GM21367 (cell line): ENCODE measurements at regions not wholly inside any gene's neighbourhood (a gene's known extent, or its start where the extent isn't known, plus 50 kb on each side); places are given as distances from the start of the nearest gene placed in this dataset.
"Not testable (repeated sequence)": the region's sequence is repeated elsewhere in the genome, so short reads cannot be mapped to it uniquely, and the experiment has no call there.

ENCODE experiments used
- ATAC-seq: cut with Tn5 transposase; IDR thresholded peaks from one replicate; pipeline ENCODE4 v1.9.1; 2021; ENCODE audit not compliant: unreplicated experiment

DNA sequence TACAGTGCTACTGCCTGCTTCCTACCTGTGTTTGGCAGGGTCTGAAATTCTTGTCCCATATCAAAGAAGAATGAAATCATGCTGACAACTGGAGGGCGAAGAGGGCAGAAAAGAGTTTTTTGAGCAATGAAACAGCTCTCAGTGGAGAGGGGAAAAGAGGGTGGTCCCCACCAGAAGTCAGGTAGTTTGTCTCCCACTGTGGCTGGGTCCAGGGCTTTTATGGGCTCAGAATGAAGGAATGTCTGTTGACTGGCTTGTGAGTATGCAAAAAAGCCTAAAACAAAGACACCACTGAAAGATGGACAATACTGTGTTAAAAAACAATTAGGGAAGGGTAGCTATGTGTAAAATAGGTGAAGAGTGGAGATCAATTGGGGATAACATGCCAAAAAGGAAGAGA is 115.0 kb downstream of the ADAM29 start:
- no peak for ATAC-seq

DNA sequence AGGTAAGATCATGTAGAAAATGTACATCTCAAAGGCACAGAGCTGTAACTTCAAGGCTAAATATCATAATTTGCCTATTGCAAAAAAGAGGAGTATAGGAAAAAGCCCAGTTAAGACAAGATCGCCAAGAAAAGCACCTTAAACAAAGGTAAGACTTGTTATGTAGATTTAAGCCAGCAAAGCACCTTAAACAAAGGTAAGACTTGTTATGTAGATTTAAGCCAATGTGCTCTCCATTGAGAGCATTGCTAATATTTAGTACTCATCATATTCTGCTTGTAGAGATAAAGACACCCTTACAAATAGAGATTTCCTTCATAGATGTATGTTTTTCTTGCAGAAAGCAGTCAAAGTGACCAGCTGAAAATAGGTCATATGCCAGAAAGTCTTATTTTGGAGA is 115.8 kb downstream of the ADAM29 start:
- no peak for ATAC-seq

DNA sequence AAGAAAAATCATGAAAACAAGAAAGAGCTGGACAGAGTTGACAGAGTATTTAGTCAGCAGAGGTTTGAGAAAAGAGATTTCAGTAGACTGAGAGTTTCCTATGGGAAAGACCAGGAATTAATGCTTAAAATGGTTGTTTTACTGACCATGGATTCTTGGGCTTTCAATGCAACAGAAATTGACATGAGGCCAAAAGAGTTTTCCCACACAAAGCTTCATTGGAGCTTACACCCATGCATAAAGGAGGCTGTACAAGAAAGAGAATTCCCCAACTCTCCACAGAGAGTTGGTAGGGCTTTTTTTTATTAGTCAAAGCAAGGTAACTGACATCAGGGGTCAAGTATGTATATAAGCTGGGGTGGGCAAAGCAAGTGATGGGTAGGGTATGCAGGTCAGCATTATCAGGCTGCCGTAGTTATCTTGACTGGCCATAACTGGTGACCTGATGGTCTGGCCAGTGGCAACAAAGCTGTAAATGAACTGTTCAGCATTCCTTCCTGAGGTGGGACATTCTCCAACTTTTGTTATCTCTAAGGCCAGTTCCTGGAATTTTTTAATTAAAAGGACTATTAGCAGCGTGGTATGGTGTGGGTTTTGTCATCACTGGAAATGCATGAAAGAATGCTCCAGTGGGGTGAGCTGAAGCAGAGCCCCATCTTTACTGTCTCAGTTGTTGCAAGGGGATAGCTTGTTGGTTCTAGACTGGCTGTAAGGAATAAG is 117.0 kb downstream of the ADAM29 start:
- no peak for ATAC-seq

- no peak for ATAC-seq
Measured at GRCh38 chr4:175035905-175036304, 117.7 kb downstream of the ADAM29 start.

- no peak for ATAC-seq
Measured at GRCh38 chr4:175048111-175048784, 130.1 kb downstream of the ADAM29 start.

DNA sequence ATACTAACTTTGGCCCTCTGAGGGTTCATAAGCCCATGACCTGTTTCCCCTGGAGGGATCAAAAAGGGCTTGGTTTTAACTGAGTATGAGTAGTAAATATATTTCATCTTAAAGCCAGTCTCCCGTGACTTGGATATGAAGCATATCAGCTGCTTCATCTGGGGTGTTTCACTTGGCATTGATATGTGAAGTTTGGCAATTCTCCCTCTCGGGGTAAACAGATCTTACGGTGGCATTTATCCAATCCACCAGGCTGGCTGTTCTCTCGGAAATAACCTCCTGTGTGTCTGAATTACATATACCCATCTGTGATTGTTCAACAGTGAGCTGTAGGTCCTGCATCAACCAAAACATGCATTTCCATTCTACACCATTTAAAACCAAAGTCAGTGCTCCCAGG is 130.7 kb downstream of the ADAM29 start:
- ATAC-seq: no peak

DNA sequence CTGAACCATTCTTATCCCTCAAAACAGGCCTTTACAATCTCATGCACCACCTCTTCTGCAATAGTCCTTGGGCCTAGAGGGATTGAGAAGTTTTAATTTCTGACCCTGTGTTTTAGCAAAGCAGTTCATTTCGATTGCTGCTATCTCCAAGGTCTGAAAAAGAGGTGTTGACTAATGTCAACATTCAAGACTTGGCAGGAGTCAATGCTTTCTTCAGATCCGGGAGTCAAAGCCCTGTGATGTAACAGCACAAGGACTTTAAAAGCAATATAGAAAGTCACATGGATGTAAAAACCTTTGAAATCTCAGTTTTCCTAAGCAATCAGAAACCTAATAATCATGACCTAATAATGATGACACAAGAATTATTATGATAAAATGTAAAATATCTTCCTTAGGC is 133.8 kb downstream of the ADAM29 start:
- ATAC-seq: no peak

DNA sequence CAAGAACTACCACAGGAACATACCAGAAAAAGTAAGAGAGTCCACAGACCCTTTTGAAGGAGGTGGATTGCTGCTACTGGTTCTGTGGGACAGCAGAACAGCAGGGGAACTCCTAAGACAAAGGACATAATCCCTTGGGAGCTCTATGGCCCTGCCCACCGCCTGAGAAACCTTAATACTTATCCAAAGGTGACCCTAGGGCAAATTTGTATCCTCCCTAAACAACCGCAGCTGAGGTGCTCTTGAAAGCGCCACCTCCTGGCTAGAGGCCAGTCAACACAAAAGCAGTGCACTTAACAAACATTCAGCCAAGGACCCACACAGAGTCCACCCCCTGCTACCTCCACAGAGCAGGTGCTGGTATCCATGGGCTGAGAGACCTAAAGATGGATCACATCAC is 136.8 kb downstream of the ADAM29 start:
- ATAC-seq: no peak

GRCh38 chr4:175062183-175062592 is 144.0 kb downstream of the ADAM29 start:
- ATAC-seq: no peak

DNA sequence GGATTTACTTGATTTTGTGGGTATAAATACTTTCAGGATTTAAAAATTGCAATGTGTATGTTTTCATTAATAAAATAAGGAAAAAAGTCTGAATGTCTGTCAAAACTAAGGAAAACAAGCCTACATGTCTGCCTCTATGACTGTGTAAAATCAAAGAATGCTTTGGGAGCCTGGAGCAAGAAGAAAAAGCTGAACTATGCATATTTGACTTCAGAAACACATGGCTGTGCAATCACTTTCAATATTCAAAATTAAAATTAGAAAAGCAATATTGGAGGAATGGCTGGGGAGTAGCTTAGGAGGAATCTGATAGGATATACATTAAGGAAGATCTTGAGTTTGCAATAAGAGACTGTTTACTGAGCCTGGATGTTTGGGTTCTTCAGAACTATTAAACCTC is 147.1 kb downstream of the ADAM29 start:
- no peak for ATAC-seq

- no peak for ATAC-seq
Measured at GRCh38 chr4:175066923-175067627, 148.9 kb downstream of the ADAM29 start.

GRCh38 chr4:175068266-175068665 is 150.1 kb downstream of the ADAM29 start:
- no peak for ATAC-seq

GRCh38 chr4:175070444-175070843 is 152.3 kb downstream of the ADAM29 start:
- no peak for ATAC-seq

DNA sequence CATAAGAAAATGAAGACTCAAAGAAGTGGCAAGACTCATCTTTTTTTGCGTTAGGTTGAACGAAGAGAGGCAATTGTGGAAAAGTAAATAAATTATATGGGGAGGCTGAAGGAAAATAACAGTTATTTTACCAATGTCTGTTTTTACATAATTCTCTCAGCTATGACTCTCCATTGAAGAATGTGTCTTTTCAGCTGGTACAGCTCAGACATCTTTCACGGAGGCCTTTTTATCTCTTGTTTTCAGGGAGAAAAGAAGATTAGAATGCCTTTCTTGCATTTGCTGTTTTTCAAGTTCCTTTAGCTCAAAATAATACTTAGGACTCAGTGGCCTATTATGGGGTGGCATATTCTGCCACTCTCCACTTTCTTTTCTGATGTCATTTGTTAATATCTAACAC is 153.0 kb downstream of the ADAM29 start:
- ATAC-seq: no peak

GRCh38 chr4:175087145-175087544 is 169.0 kb downstream of the ADAM29 start:
- ATAC-seq: no peak

DNA sequence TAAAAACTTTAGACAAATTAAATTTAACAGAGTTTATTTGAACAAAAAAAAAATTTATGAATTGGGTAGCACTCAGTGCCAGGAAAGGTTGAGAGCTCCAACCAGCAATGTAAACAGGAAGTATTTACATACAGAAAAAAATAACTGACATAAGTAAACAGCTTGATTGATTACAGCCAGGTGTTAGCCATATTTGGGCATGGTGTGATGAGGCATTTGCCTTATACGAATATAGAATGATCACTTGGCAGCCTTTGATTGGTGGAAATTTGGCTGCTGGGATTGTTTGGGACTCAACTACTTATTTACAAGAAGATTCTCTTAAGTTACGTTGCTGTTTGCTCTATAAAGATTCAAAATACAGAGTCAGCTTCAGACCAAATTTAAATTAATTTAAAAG is 172.0 kb downstream of the ADAM29 start:
- ATAC-seq: no peak

DNA sequence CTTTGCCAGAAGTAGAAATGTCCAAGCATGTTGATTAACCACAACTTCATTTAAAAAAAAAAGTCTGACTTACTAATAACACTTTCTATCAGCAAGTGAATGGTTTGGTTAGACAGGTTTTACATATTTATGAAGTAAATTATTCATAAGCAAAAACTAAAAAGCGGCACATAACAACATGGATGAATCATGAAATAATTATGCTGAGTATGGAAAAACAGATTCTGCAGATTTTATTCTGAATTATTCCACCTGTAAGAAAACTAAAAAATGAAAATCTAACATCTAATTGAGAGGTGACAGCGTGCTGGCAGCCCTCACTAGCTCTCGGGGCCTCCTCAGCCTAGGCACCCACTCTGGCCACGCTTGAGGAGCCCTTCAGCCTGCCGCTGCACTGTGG is 173.5 kb downstream of the ADAM29 start:
- no peak for ATAC-seq

DNA sequence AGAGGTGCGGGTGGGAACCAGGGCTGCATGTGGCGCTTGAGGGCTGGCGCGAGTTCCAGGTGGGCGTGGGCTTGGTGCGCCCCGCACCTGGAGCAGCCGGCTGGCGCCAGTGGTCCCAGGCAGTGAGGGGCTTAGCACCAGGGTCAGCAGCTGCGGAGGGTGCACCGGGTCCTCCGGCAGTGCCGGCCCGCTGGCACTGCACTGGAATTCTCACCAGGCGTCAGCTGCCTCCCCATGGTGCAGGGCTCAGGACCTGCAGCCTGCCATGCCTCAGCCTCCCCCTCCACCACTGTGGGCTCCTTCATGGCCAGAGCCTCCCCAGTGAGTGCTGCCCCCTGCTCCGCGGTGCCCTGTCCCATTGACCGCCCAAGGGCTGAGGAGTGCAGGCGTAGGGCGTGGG is 174.0 kb downstream of the ADAM29 start:
- no peak for ATAC-seq

DNA sequence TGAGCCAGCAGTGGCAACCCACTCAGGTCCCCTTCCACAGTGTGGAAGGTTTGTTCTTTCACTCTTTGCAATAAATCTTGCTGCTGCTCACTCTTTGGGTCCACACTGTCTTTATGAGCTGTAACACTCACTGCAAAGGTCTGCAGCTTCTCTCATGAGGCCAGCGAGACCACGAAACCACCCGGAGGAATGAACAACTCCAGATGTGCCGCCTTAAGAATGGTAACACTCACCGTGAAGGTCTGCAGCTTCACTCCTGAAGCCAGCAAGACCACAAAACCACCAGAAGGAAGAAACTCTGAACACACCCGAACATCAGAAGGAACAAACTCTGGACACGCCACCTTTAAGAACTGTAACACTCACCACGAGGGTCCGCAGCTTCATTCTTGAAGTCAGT is 174.9 kb downstream of the ADAM29 start:
- ATAC-seq: not testable (repeated sequence)

DNA sequence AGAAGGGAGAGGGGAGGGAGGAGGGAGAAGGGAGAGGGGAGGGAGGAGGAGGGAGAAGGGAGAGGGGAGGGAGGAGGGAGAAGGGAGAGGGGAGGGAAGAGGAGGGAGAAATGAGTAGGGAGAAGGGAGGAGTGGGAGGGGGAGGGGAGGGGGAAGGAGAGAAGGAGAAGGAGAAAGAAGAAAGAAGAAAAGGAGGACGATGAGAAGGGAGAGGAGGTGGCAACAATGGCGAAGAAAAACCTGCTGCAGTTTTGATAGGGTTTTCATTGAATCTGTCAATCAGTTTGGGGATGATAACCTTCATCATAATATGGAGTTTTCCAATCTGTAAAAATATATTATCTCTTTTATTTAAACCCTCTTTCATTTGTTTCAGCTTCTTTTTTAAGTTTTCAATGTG is 185.2 kb downstream of the ADAM29 start:
- ATAC-seq: no peak

DNA sequence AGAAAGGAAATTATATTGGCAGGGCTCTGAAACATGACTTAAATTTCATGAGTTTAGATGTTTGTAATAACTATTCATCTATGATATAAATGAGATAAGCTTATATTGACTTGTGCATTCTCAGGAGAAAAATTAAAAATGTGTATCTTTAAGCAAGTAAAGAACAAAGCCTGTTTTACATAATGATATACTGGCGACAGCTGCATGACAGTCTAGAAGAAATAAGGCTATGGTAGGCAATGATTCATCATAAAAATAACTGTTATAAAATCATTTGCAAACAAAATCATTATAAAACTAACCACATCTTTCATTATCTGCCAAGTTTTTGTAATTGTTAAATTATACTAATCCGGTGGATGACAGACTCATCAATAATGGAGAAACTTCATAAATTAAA is 188.1 kb downstream of the ADAM29 start:
- ATAC-seq: no peak

- ATAC-seq: no peak
Measured at GRCh38 chr4:175109933-175110332, 191.8 kb downstream of the ADAM29 start.
